ENCODE measurements at regions not wholly inside any gene's neighbourhood (a gene's known extent, or its start where the extent isn't known, plus 50 kb on each side); places are given as distances from the start of the nearest gene placed in this dataset.

GRCh38 chr12:59938190-59938962 lies 342.5 kb downstream of the SLC16A7 start:
- TF ChIP-seq CTCF (IDR thresholded peaks at IDR 0.05) (no peak), POLR2A (IDR thresholded peaks at IDR 0.05) (no peak)
